ENCODE measurements at regions not wholly inside any gene's neighbourhood (a gene's known extent, or its start where the extent isn't known, plus 50 kb on each side); places are given as distances from the start of the nearest gene placed in this dataset.

GRCh38 chr21:18157406-18157805 lies 87.2 kb upstream of the CHODL start:
- 100% methylated on average over 1 of the region's 1 CpG for WGBS
- no peaks in the 10 kb centered on the region for H3K27me3 ChIP-seq (ENCODE audit: control insufficient read depth in 2 of 2, insufficient read depth in 1 of 2, low read length in 1 of 2)
- no peak for DNase-seq (ENCODE audit: low read depth in 6 of 9, low spot score in 9 of 9)
- no peak overlapping the region for H3K27ac ChIP-seq (ENCODE audit: low read depth in 1 of 2, low read length in 1 of 2)
- no peak overlapping the region for H3K4me3 ChIP-seq (ENCODE audit: low read length in 2 of 2)
- H3K36me3 ChIP-seq (ENCODE audit: control insufficient read depth in 2 of 2, insufficient read depth in 2 of 2, low read length in 1 of 2): no peaks in the 10 kb centered on the region
- H3K9me3 ChIP-seq (ENCODE audit: control insufficient read depth in 2 of 2, insufficient read depth in 1 of 2, low read length in 1 of 2): no peaks in the 10 kb centered on the region
- H3K4me1 ChIP-seq (ENCODE audit: control insufficient read depth in 2 of 2, insufficient read depth in 2 of 2, low read length in 2 of 2): no peaks in the 10 kb centered on the region

DNA sequence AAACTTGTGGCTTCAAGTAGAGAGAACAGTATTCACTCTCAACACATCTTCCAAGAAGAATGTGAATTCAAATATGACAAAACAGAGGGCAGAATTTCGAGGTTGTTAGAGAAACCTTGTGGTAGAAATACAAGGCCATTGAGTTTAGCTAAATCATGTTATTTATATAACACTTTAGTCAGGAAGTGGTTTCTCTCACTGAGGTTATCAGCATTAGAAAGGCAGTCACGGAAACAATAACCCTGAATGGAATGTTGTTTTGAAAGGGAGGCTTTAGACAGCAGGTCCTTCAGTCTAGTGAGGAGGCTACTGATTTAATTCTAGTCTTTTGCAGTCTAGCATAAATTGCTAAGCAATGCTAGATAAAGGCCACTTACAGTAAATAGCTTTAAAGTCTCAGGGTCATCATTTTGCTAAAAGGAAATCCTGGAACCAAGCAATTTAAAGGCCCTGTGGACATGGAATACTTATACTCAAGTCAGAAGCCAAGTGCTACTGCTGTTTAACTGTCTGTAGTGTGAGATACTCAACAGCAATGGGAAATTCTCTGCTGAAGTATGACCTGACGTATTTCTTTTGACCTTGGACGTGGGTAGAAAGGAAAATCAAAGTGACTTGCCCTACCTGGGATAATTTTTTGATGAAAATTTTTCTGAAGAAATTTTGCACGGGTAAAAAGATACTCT lies 89.0 kb upstream of the CHODL start:
- Histone ChIP-seq H3K4me3 (ENCODE audit: low read length in 2 of 2) (no peak overlapping the region), H3K27ac (ENCODE audit: low read depth in 1 of 2, low read length in 1 of 2) (no peak overlapping the region), H3K36me3 (ENCODE audit: control insufficient read depth in 2 of 2, insufficient read depth in 2 of 2, low read length in 1 of 2) (no peaks in the 10 kb centered on the region), H3K27me3 (ENCODE audit: control insufficient read depth in 2 of 2, insufficient read depth in 1 of 2, low read length in 1 of 2) (no peaks in the 10 kb centered on the region), H3K4me1 (ENCODE audit: control insufficient read depth in 2 of 2, insufficient read depth in 2 of 2, low read length in 2 of 2) (no peaks in the 10 kb centered on the region), H3K9me3 (ENCODE audit: control insufficient read depth in 2 of 2, insufficient read depth in 1 of 2, low read length in 1 of 2) (no peaks in the 10 kb centered on the region)
- peak in 2 of 9 donors; percentile 2 to 24 for DNase-seq (ENCODE audit: low read depth in 6 of 9, low spot score in 9 of 9)
- 52% methylated on average over 5 of the region's 5 CpGs for WGBS

DNA sequence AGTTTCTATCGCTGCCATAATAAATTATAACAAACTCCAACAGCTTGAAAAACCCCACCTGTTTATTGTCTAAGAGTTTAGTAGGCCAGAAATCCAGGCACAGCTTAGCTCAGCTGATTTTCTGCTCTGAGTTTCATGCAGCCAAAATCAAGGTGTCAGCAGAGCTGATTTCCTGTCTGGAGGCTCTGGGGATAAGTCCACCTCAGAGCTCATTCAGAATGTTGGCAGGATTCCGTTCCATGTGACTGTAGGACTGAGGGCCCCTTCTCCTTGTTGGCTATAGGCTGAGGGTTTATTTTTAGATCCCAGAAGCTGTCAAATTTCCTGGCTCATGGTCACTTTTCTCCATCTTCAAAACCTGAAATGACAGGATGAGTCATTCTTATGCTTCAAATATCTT lies 91.6 kb upstream of the CHODL start:
- no peaks in the 10 kb centered on the region for H3K36me3 ChIP-seq (ENCODE audit: control insufficient read depth in 2 of 2, insufficient read depth in 2 of 2, low read length in 1 of 2)
- H3K4me1 ChIP-seq (ENCODE audit: control insufficient read depth in 2 of 2, insufficient read depth in 2 of 2, low read length in 2 of 2): no peaks in the 10 kb centered on the region
- H3K4me3 ChIP-seq (ENCODE audit: low read length in 2 of 2): no peak overlapping the region
- H3K9me3 ChIP-seq (ENCODE audit: control insufficient read depth in 2 of 2, insufficient read depth in 1 of 2, low read length in 1 of 2): no peaks in the 10 kb centered on the region
- H3K27ac ChIP-seq (ENCODE audit: low read depth in 1 of 2, low read length in 1 of 2): no peak overlapping the region
- H3K27me3 ChIP-seq (ENCODE audit: control insufficient read depth in 2 of 2, insufficient read depth in 1 of 2, low read length in 1 of 2): no peaks in the 10 kb centered on the region
- WGBS: 94% methylated on average over 2 of the region's 2 CpGs
- DNase-seq (ENCODE audit: low read depth in 6 of 9, low spot score in 9 of 9): no peak

DNA sequence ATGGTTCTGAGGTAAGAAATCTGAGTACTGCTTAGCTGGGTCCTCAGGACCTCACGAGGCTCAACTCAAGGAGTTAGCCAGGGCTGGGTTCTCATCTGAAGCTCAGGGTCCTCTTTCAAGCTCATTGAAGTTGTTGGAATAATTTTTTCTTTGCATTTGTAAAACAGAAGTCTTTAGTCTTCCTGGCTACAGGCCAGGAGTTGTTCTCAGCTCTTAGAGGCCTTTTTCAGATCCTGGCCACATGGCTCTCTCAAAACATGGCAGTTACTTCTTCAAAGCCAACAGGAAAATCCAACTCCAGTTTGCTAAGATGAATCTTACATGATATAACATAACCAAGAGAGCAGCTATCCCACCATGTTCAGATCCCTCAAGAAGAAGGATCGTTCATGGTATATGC lies 92.3 kb upstream of the CHODL start:
- no peak for DNase-seq (ENCODE audit: low read depth in 6 of 9, low spot score in 9 of 9)

GRCh38 chr21:18151046-18151445 lies 93.6 kb upstream of the CHODL start:
- H3K4me3 ChIP-seq (ENCODE audit: low read length in 2 of 2): no peak overlapping the region
- no peaks in the 10 kb centered on the region for H3K9me3 ChIP-seq (ENCODE audit: control insufficient read depth in 2 of 2, insufficient read depth in 1 of 2, low read length in 1 of 2)
- H3K4me1 ChIP-seq (ENCODE audit: control insufficient read depth in 2 of 2, insufficient read depth in 2 of 2, low read length in 2 of 2): no peaks in the 10 kb centered on the region
- H3K36me3 ChIP-seq (ENCODE audit: control insufficient read depth in 2 of 2, insufficient read depth in 2 of 2, low read length in 1 of 2): no peaks in the 10 kb centered on the region
- no peak overlapping the region for H3K27ac ChIP-seq (ENCODE audit: low read depth in 1 of 2, low read length in 1 of 2)
- H3K27me3 ChIP-seq (ENCODE audit: control insufficient read depth in 2 of 2, insufficient read depth in 1 of 2, low read length in 1 of 2): no peaks in the 10 kb centered on the region
- DNase-seq (ENCODE audit: low read depth in 6 of 9, low spot score in 9 of 9): no peak
- 96% methylated on average over 5 of the region's 5 CpGs for WGBS

More for the DNA sequence above, 92.3 kb upstream of the CHODL start:
- H3K4me3 ChIP-seq (ENCODE audit: low read length in 2 of 2): no peak overlapping the region
- H3K27ac ChIP-seq (ENCODE audit: low read depth in 1 of 2, low read length in 1 of 2): no peak overlapping the region
- H3K9me3 ChIP-seq (ENCODE audit: control insufficient read depth in 2 of 2, insufficient read depth in 1 of 2, low read length in 1 of 2): no peaks in the 10 kb centered on the region
- no peaks in the 10 kb centered on the region for H3K4me1 ChIP-seq (ENCODE audit: control insufficient read depth in 2 of 2, insufficient read depth in 2 of 2, low read length in 2 of 2)
- H3K36me3 ChIP-seq (ENCODE audit: control insufficient read depth in 2 of 2, insufficient read depth in 2 of 2, low read length in 1 of 2): no peaks in the 10 kb centered on the region
- WGBS: 95% methylated on average over 2 of the region's 2 CpGs
- H3K27me3 ChIP-seq (ENCODE audit: control insufficient read depth in 2 of 2, insufficient read depth in 1 of 2, low read length in 1 of 2): no peaks in the 10 kb centered on the region

- no peaks in the 10 kb centered on the region for H3K36me3 ChIP-seq (ENCODE audit: control insufficient read depth in 2 of 2, insufficient read depth in 2 of 2, low read length in 1 of 2)
- H3K4me1 ChIP-seq (ENCODE audit: control insufficient read depth in 2 of 2, insufficient read depth in 2 of 2, low read length in 2 of 2): no peaks in the 10 kb centered on the region
- no peak for DNase-seq (ENCODE audit: low read depth in 6 of 9, low spot score in 9 of 9)
- H3K27ac ChIP-seq (ENCODE audit: low read depth in 1 of 2, low read length in 1 of 2): no peak overlapping the region
- no peak overlapping the region for H3K4me3 ChIP-seq (ENCODE audit: low read length in 2 of 2)
- no peaks in the 10 kb centered on the region for H3K9me3 ChIP-seq (ENCODE audit: control insufficient read depth in 2 of 2, insufficient read depth in 1 of 2, low read length in 1 of 2)
- no peaks in the 10 kb centered on the region for H3K27me3 ChIP-seq (ENCODE audit: control insufficient read depth in 2 of 2, insufficient read depth in 1 of 2, low read length in 1 of 2)
Measured at GRCh38 chr21:18148401-18148800, 96.2 kb upstream of the CHODL start.

GRCh38 chr21:18147678-18148077 lies 97.0 kb upstream of the CHODL start:
- Histone ChIP-seq H3K4me3 (ENCODE audit: low read length in 2 of 2) (no peak overlapping the region), H3K4me1 (ENCODE audit: control insufficient read depth in 2 of 2, insufficient read depth in 2 of 2, low read length in 2 of 2) (no peaks in the 10 kb centered on the region), H3K27ac (ENCODE audit: low read depth in 1 of 2, low read length in 1 of 2) (no peak overlapping the region), H3K36me3 (ENCODE audit: control insufficient read depth in 2 of 2, insufficient read depth in 2 of 2, low read length in 1 of 2) (no peaks in the 10 kb centered on the region), H3K9me3 (ENCODE audit: control insufficient read depth in 2 of 2, insufficient read depth in 1 of 2, low read length in 1 of 2) (no peaks in the 10 kb centered on the region), H3K27me3 (ENCODE audit: control insufficient read depth in 2 of 2, insufficient read depth in 1 of 2, low read length in 1 of 2) (no peaks in the 10 kb centered on the region)
- no peak for DNase-seq (ENCODE audit: low read depth in 6 of 9, low spot score in 9 of 9)
- 93% methylated on average over 3 of the region's 3 CpGs for WGBS

DNA sequence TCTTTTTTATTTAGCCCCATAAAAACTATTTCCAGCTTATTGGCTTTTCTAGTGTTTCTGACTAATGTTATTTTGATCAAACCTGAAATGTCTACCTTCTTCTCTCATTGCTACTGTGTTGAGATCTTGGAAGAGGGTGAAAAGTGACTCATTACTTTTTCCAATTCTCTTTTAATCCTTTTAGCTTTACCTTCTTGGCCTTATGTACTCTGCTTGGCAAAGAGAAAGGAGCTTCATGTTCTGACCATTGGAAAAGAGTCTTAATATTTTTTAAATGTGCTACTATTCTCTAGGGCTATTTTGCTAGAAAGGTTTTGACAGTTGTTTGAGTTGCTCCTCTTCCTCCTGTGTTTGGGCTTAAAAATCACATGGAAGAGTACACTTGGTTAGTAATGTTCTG lies 97.8 kb upstream of the CHODL start:
- no peaks in the 10 kb centered on the region for H3K36me3 ChIP-seq (ENCODE audit: control insufficient read depth in 2 of 2, insufficient read depth in 2 of 2, low read length in 1 of 2)
- no peaks in the 10 kb centered on the region for H3K4me1 ChIP-seq (ENCODE audit: control insufficient read depth in 2 of 2, insufficient read depth in 2 of 2, low read length in 2 of 2)
- no peak for DNase-seq (ENCODE audit: low read depth in 6 of 9, low spot score in 9 of 9)
- H3K27ac ChIP-seq (ENCODE audit: low read depth in 1 of 2, low read length in 1 of 2): no peak overlapping the region
- no peaks in the 10 kb centered on the region for H3K9me3 ChIP-seq (ENCODE audit: control insufficient read depth in 2 of 2, insufficient read depth in 1 of 2, low read length in 1 of 2)
- H3K4me3 ChIP-seq (ENCODE audit: low read length in 2 of 2): no peak overlapping the region
- no peaks in the 10 kb centered on the region for H3K27me3 ChIP-seq (ENCODE audit: control insufficient read depth in 2 of 2, insufficient read depth in 1 of 2, low read length in 1 of 2)

DNA sequence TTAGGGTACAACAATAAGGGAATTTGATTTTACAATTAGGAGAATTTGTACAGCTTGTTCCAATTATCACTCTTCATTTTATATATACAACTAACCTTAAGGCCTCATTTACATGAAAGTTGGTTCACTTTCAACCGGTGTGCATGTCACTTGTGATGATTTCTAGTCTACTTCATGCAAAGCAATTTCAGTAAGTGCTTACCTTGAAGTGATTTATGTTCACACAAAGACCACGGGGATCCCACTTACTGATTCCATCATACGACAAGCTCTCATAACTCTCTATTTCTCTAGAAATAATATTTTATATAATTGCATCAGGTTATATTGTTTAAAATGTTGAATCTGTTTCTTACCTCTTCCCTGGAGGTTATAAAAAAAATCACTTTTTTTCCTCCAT lies 100.3 kb upstream of the CHODL start:
- no peak overlapping the region for H3K4me3 ChIP-seq (ENCODE audit: low read length in 2 of 2)
- H3K4me1 ChIP-seq (ENCODE audit: control insufficient read depth in 2 of 2, insufficient read depth in 2 of 2, low read length in 2 of 2): no peaks in the 10 kb centered on the region
- H3K9me3 ChIP-seq (ENCODE audit: control insufficient read depth in 2 of 2, insufficient read depth in 1 of 2, low read length in 1 of 2): no peaks in the 10 kb centered on the region
- no peak for DNase-seq (ENCODE audit: low read depth in 6 of 9, low spot score in 9 of 9)
- no peaks in the 10 kb centered on the region for H3K36me3 ChIP-seq (ENCODE audit: control insufficient read depth in 2 of 2, insufficient read depth in 2 of 2, low read length in 1 of 2)
- 91% methylated on average over 3 of the region's 3 CpGs for WGBS
- no peaks in the 10 kb centered on the region for H3K27me3 ChIP-seq (ENCODE audit: control insufficient read depth in 2 of 2, insufficient read depth in 1 of 2, low read length in 1 of 2)
- H3K27ac ChIP-seq (ENCODE audit: low read depth in 1 of 2, low read length in 1 of 2): no peak overlapping the region

- DNase-seq (ENCODE audit: low read depth in 6 of 9, low spot score in 9 of 9): no peak
- Histone ChIP-seq H3K27ac (ENCODE audit: low read depth in 1 of 2, low read length in 1 of 2) (no peak overlapping the region), H3K4me1 (ENCODE audit: control insufficient read depth in 2 of 2, insufficient read depth in 2 of 2, low read length in 2 of 2) (no peaks in the 10 kb centered on the region), H3K4me3 (ENCODE audit: low read length in 2 of 2) (no peak overlapping the region), H3K36me3 (ENCODE audit: control insufficient read depth in 2 of 2, insufficient read depth in 2 of 2, low read length in 1 of 2) (no peaks in the 10 kb centered on the region), H3K27me3 (ENCODE audit: control insufficient read depth in 2 of 2, insufficient read depth in 1 of 2, low read length in 1 of 2) (no peaks in the 10 kb centered on the region), H3K9me3 (ENCODE audit: control insufficient read depth in 2 of 2, insufficient read depth in 1 of 2, low read length in 1 of 2) (no peaks in the 10 kb centered on the region)
Measured at GRCh38 chr21:18142655-18143054, 102.0 kb upstream of the CHODL start.
